HG03060 (cell line): ENCODE measurements at regions not wholly inside any gene's neighbourhood (a gene's known extent, or its start where the extent isn't known, plus 50 kb on each side); places are given as distances from the start of the nearest gene placed in this dataset.
A peak's percentile ranks its signal among the peaks of the same experiment; 100 is the strongest.
"Not testable (repeated sequence)": the region's sequence is repeated elsewhere in the genome, so short reads cannot be mapped to it uniquely, and the experiment has no call there.

ENCODE experiments used
- ATAC-seq: cut with Tn5 transposase; IDR thresholded peaks from one replicate; pipeline ENCODE4 v1.9.1; 2021; ENCODE audit warnings: low read depth, moderate number of reproducible peaks; ENCODE audit not compliant: unreplicated experiment

- not testable (repeated sequence) for ATAC-seq
These were observed 75.5 kb upstream of the TBC1D5 start for GRCh38 chr3:17817973-17818372.

GRCh38 chr3:17817545-17817944 is 75.1 kb upstream of the TBC1D5 start:
- no peak for ATAC-seq

- not testable (repeated sequence) for ATAC-seq
These were observed 74.4 kb upstream of the TBC1D5 start for GRCh38 chr3:17816839-17817238.

DNA sequence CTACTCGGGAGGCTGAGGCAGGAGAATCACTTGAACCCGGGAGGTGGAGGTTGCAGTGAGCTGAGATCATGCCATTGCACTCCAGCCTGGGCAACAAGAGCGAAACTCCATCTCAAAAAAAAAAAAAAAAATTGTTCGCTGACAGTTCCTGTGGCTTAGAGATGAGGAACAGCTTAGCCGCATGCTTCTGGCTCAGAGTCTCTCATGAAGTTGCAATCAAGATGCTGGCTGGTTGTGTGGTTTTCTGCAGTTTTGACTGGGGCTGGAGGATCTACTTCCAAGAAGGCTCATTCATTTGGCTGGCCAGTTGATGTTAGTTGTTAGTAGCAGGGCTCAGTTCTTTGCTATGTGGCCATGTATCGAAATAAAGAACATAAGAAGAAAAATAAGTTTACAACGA is 69.9 kb upstream of the TBC1D5 start:
- ATAC-seq: not testable (repeated sequence)

DNA sequence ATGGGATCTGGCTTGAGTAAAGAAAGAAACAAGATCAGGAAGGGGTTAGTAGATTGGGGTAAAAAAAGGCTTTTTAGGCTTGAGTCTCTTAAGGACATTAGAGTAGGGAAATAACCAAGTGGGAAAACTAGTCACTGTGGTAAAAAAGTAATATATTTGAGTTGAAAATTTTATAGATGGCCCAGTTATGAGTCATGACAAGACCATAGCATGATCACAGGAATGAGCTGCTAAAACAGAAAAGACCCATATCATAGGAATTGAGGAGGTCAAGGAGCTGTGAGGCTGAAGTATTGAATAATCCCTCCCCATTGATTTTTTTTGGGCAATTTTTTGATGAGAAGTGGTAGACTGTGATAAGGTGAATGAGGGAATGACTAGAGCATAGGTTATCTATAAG is 69.2 kb upstream of the TBC1D5 start:
- ATAC-seq: no peak

GRCh38 chr3:17810759-17811158 is 68.3 kb upstream of the TBC1D5 start:
- no peak for ATAC-seq

DNA sequence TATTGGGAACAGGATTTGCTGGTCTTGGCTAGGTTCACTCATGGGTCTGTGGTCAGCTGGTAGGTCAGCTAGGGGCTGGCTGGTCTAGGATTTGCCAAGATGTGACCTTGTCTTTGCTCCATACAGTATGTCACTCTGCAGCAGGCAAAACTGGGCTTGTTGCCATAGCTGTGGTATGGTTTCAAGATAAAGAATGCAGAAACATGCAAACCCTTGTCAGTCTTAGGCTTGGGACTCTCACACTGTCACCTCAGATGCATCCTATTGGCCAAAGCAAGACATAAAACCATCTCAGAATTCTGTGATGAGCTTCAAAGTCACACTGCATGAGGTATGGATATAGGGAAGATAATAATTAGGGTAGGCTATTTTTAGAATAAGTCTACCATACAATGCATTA is 66.6 kb upstream of the TBC1D5 start:
- no peak for ATAC-seq

DNA sequence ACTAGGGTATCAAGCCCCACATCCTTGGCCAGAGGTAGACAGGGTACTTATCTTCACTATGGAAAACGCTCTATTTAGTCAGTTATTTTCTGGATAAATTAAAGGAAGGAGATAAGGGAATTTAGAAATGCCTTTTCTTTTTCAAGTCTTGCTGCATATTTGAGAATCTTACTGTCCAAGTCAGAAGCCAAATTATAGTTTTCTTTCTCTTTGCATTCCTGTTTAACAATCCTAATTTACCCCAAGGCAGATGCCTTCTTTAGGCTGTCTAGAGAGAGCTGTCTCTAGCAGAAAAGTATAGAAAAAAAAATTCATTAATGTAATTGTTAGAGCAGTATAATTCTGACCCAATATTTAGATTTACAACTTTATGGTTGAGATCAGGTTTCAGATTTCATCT is 64.4 kb upstream of the TBC1D5 start:
- ATAC-seq: no peak

GRCh38 chr3:17806201-17806600 is 63.8 kb upstream of the TBC1D5 start:
- no peak for ATAC-seq

- ATAC-seq: no peak
These were observed 63.1 kb upstream of the TBC1D5 start for GRCh38 chr3:17805461-17805940.

GRCh38 chr3:17802950-17803349 is 60.5 kb upstream of the TBC1D5 start:
- ATAC-seq: peak; percentile 88

DNA sequence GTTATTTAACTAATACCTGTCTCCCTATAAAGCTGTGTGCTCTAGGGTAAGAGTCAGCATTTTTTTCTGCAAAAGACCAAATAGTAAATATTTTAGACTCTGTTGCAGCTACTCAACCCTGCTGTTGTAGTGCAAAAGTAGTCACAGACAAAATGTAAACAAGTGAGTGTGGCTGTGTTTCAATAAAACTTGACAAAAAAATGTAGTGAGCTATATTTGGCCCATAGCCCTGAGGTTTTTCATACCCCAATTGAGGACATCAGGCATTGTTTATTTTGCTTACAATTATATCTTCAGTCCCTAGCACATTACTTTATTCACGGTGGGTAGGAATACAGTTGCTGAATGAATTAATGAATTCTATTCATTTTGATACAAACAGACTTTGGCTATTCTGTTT is 58.7 kb upstream of the TBC1D5 start:
- ATAC-seq: no peak

DNA sequence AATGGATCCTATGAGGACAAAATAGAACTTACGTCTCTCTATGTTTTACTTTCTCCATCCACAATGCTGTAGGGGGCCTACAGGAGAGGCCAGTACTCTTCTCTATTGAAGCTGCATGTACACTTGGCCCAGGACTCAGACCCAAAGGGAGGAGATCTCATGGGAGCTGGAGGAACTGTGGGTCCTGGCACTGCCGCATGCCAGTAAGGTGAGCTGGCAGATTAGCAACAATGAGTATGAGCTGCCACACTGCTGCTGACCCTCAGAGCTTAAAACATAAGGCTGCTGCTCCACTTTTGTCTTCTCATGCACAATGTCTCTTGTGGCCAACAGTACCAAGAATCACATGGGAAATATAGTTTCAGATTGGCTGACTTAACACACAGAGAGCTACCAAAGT is 57.8 kb upstream of the TBC1D5 start:
- no peak for ATAC-seq

GRCh38 chr3:17799312-17799711 is 56.9 kb upstream of the TBC1D5 start:
- ATAC-seq: no peak

GRCh38 chr3:17798000-17798399 is 55.6 kb upstream of the TBC1D5 start:
- ATAC-seq: no peak

- ATAC-seq: no peak
These were observed 53.3 kb upstream of the TBC1D5 start for GRCh38 chr3:17795711-17796110.

- ATAC-seq: no peak
These were observed 52.8 kb upstream of the TBC1D5 start for GRCh38 chr3:17795280-17795679.

- no peak for ATAC-seq
These were observed 51.2 kb upstream of the TBC1D5 start for GRCh38 chr3:17793542-17794195.
